ENCODE measurements at regions not wholly inside any gene's neighbourhood (a gene's known extent, or its start where the extent isn't known, plus 50 kb on each side); places are given as distances from the start of the nearest gene placed in this dataset.

DNA sequence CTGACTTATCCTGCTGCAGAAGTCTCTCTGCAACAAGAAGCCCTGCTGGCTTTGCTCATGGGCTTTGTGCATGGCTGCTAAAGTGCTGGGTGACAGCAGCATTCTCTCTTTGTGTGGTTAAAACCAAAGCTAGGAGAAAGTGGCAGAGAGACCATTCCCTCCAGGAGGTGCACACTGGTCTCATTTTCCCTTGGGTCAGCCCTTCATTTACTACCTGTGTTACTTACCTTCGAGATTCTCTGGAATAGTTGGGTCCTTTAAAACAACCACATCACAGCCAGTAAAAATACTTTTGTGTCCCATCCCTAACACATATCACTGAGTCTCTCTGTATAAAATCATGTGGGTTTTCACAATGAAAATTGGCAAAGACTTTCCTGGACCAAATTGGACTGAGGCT lies 315.5 kb downstream of the IRX1 start:
- TF ChIP-seq ZNF324 (tag by site-specific recombination; IDR thresholded peaks at IDR 0.05) (no peak), ZNF510 (tag by site-specific recombination; IDR thresholded peaks at IDR 0.05; ENCODE audit: insufficient replicate concordance) (no peak)
- TF ChIP-seq, protein P1, sequence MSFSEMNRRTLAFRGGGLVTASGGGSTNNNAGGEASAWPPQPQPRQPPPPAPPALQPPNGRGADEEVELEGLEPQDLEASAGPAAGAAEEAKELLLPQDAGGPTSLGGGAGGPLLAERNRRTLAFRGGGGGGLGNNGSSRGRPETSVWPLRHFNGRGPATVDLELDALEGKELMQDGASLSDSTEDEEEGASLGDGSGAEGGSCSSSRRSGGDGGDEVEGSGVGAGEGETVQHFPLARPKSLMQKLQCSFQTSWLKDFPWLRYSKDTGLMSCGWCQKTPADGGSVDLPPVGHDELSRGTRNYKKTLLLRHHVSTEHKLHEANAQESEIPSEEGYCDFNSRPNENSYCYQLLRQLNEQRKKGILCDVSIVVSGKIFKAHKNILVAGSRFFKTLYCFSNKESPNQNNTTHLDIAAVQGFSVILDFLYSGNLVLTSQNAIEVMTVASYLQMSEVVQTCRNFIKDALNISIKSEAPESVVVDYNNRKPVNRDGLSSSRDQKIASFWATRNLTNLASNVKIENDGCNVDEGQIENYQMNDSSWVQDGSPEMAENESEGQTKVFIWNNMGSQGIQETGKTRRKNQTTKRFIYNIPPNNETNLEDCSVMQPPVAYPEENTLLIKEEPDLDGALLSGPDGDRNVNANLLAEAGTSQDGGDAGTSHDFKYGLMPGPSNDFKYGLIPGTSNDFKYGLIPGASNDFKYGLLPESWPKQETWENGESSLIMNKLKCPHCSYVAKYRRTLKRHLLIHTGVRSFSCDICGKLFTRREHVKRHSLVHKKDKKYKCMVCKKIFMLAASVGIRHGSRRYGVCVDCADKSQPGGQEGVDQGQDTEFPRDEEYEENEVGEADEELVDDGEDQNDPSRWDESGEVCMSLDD (tag by site-specific recombination; IDR thresholded peaks at IDR 0.05): no peak
